A549 (cell line): ENCODE measurements at regions not wholly inside any gene's neighbourhood (a gene's known extent, or its start where the extent isn't known, plus 50 kb on each side); places are given as distances from the start of the nearest gene placed in this dataset.

Experiments
- ATAC-seq, 2 experiments: fragments of 200-7000 bp in 1 of 2; fragments of >200 bp in 1 of 2; cut with Nextera tagmentation in 1 of 2; cut with Tn5 transposase in 1 of 2; 3 replicates each; pipeline versions ENCODE4 v1.8.0 to v1.9.1; 2018 to 2020; ENCODE audit warnings: mild to moderate bottlenecking in 1 of 2, moderate library complexity in 1 of 2
- CTCF ChIA-PET: fragments of 300-600 bp; sonication (Branson Sonifier 250); formaldehyde crosslinking; extraction: SDS; loops from one replicate; lab custom pipeline; 2021; ENCODE audit warnings: antibody characterized with exemption, inconsistent platforms; lab: Yijun Ruan, JAX
- POLR2A ChIA-PET: fragments of 350-600 bp; formaldehyde crosslinking; extraction: SDS; loops from one replicate; lab custom pipeline; 2021; ENCODE audit warnings: antibody characterized with exemption, inconsistent platforms; lab: Yijun Ruan, JAX
- DNase-seq, 2 experiments: peaks; one replicate each; pipeline versions ENCODE4 v3.0.0 to v3.0.0-alpha.2; 2011 to 2016; ENCODE audit warnings: low read depth in 1 of 2, low spot score in 1 of 2
- FAIRE-seq: peaks from 2 replicates; lab custom pipeline; 2011; peaks lifted over from hg19 to GRCh38; lab: Jason Lieb, UNC
- H3K27ac ChIP-seq, 2 experiments: fragments of >200 bp; sonication (Bioruptor Twin); formaldehyde crosslinking; 3 replicates each; pipeline ENCODE4 v1.5.1; 2016 to 2017
- H3K4me1 ChIP-seq: fragments of >200 bp; sonication (Bioruptor Twin); formaldehyde crosslinking; 3 replicates; pipeline ENCODE4 v1.6.1; 2016
- H3K4me2 ChIP-seq: fragments of >200 bp; sonication (Bioruptor Twin); formaldehyde crosslinking; 3 replicates; pipeline ENCODE4 v1.6.1; 2016
- H3K4me3 ChIP-seq: fragments of >200 bp; sonication (Bioruptor Twin); formaldehyde crosslinking; 3 replicates; pipeline ENCODE4 v1.5.1; 2016
- H3K9me3 ChIP-seq: fragments of >200 bp; sonication (Bioruptor Twin); formaldehyde crosslinking; 3 replicates; pipeline ENCODE4 v1.6.1; 2016
- BCL3 ChIP-seq: fragments of >200 bp; sonication (Bioruptor Twin); formaldehyde crosslinking; IDR thresholded peaks from 3 replicates; pipeline ENCODE4 v1.6.1; 2016
- CBX2 ChIP-seq: fragments of 200-600 bp; sonication (generic); IDR thresholded peaks from 2 replicates; pipeline ENCODE4 v1.6.1; 2016; ENCODE audit warnings: low read depth, mild to moderate bottlenecking, borderline replicate concordance
- CEBPB ChIP-seq, 2 experiments: fragments of >200 bp in 1 of 2; sonication (Bioruptor Twin) in 1 of 2; formaldehyde crosslinking in 1 of 2; IDR thresholded peaks; 2 replicates each; pipeline ENCODE4 v1.6.1; 2012 to 2016
- CHD2 ChIP-seq: fragments of 150-350 bp; IDR thresholded peaks from 2 replicates; pipeline ENCODE4 v1.6.1; 2014; ENCODE audit warnings: low read length; ENCODE audit not compliant: partially characterized antibody
- ELK1 ChIP-seq: fragments of 150-350 bp; IDR thresholded peaks from 2 replicates; pipeline ENCODE4 v1.6.1; 2014; ENCODE audit warnings: low read depth, mild to moderate bottlenecking, low read length
- FOSB ChIP-seq: fragments of 250-450 bp; sonication (Bioruptor Pico); IDR thresholded peaks from 2 replicates; pipeline ENCODE4 v1.5.0; 2020; ENCODE audit warnings: mild to moderate bottlenecking, moderate library complexity
- FOSL2 ChIP-seq, 2 experiments: fragments of 450-650 bp in 1 of 2; fragments of >200 bp in 1 of 2; sonication (Bioruptor Twin) in 1 of 2; formaldehyde crosslinking; IDR thresholded peaks; 2 replicates each; pipeline versions ENCODE4 v1.5.0 to v1.6.1; 2016 to 2020; ENCODE audit warnings: mild to moderate bottlenecking in 1 of 2, moderate library complexity in 1 of 2
- HOXA7 ChIP-seq: fragments of 250-450 bp; sonication (Bioruptor Pico); IDR thresholded peaks from 2 replicates; pipeline ENCODE4 v1.5.0; 2020; ENCODE audit warnings: mild to moderate bottlenecking, moderate library complexity
- HOXB13 ChIP-seq: fragments of 250-450 bp; sonication (Bioruptor Pico); IDR thresholded peaks from 2 replicates; pipeline ENCODE4 v1.5.0; 2020; ENCODE audit warnings: low read depth, mild to moderate bottlenecking, moderate library complexity
- HOXB5 ChIP-seq: fragments of 250-450 bp; sonication (Bioruptor Pico); IDR thresholded peaks from 2 replicates; pipeline ENCODE4 v1.5.0; 2020; ENCODE audit warnings: mild to moderate bottlenecking, moderate library complexity
- KDM5A ChIP-seq: fragments of 200-600 bp; sonication (generic); IDR thresholded peaks from 2 replicates; pipeline ENCODE4 v1.6.1; 2016; ENCODE audit warnings: antibody characterized with exemption, mild to moderate bottlenecking
- MAX ChIP-seq: IDR thresholded peaks from 2 replicates; pipeline ENCODE4 v1.6.1; 2012
- MYC ChIP-seq: IDR thresholded peaks from 2 replicates; pipeline ENCODE4 v1.6.1; 2012; ENCODE audit warnings: mild to moderate bottlenecking, inconsistent platforms, low read length, improper control_type of control experiment, borderline replicate concordance
- NFE2L2 ChIP-seq: fragments of 150-350 bp; conservative IDR thresholded peaks from 2 replicates; pipeline ENCODE4 v1.6.1; 2014; ENCODE audit warnings: low read length
- PHF8 ChIP-seq: fragments of 200-600 bp; sonication (generic); IDR thresholded peaks from 2 replicates; pipeline ENCODE4 v1.6.1; 2016; ENCODE audit warnings: low read depth, mild to moderate bottlenecking, antibody characterized with exemption, moderate library complexity, borderline replicate concordance
- RAD21 ChIP-seq, 2 experiments: fragments of >200 bp in 1 of 2; sonication (Bioruptor Twin) in 1 of 2; formaldehyde crosslinking in 1 of 2; IDR thresholded peaks in 1 of 2; conservative IDR thresholded peaks in 1 of 2; 2 replicates in 1 of 2; 3 replicates in 1 of 2; pipeline ENCODE4 v1.6.1; 2012 to 2018; ENCODE audit warnings: inconsistent platforms in 1 of 2
- RFX5 ChIP-seq: fragments of 450-650 bp; IDR thresholded peaks from 2 replicates; pipeline ENCODE4 v1.7.1; 2014; ENCODE audit warnings: antibody characterized with exemption, mild to moderate bottlenecking, moderate library complexity
- SREBF2 ChIP-seq: fragments of 450-650 bp; IDR thresholded peaks from 2 replicates; pipeline ENCODE4 v1.6.1; 2014; ENCODE audit warnings: mild to moderate bottlenecking, moderate library complexity
- USF2 ChIP-seq: fragments of 450-650 bp; IDR thresholded peaks from 2 replicates; pipeline ENCODE4 v1.6.1; 2014; ENCODE audit warnings: antibody characterized with exemption
- ZC3H11A ChIP-seq: fragments of 450-650 bp; IDR thresholded peaks from 2 replicates; pipeline ENCODE4 v1.6.1; 2014; ENCODE audit warnings: antibody characterized with exemption, mild to moderate bottlenecking
- ZFP36 ChIP-seq: fragments of 450-650 bp; IDR thresholded peaks from 2 replicates; pipeline ENCODE4 v1.6.1; 2014; ENCODE audit warnings: borderline replicate concordance; ENCODE audit not compliant: partially characterized antibody
- ZSCAN20 ChIP-seq: fragments of 250-450 bp; sonication (Bioruptor Pico); IDR thresholded peaks from 2 replicates; pipeline ENCODE4 v1.8.0; 2022; ENCODE audit warnings: mild to moderate bottlenecking, moderate library complexity
- WGBS: methylation state at CpG from one replicate; pipeline ENCODE4 v1.1.6; 2017; ENCODE audit errors: missing lambda C conversion rate; 5-methylcytosine and 5-hydroxymethylcytosine counted together

GRCh38 chr2:219919506-219919905 lies 292.1 kb downstream of the SLC4A3 start:
- 68% methylated on average over 4 of the region's 4 CpGs for WGBS
- POLR2A ChIA-PET = no interaction called here

GRCh38 chr2:219929835-219930234 lies 302.4 kb downstream of the SLC4A3 start:
- Histone ChIP-seq H3K4me2 (no peak overlapping the region), H3K9me3 (no peaks in the 10 kb centered on the region), H3K4me1 (no peaks in the 10 kb centered on the region), H3K27ac (no peak overlapping the region), H3K4me3 (no peak overlapping the region)
- TF ChIP-seq ZSCAN20 (CRISPR knock-in tag) (no peak), FOSL2 (IDR thresholded peaks at IDR 0.05) (no peak), FOSL2 (CRISPR knock-in tag; IDR thresholded peaks at IDR 0.05) (no peak), ZFP36 (no peak), HOXA7 (CRISPR knock-in tag) (no peak), ZC3H11A (no peak), RFX5 (no peak)
- ATAC-seq = no peak
- CTCF ChIA-PET = no interaction called here
- DNase-seq = no peak
- 56% methylated on average over 5 of the region's 5 CpGs for WGBS
- FAIRE-seq = no peak
- POLR2A ChIA-PET = no interaction called here

More at GRCh38 chr2:219919506-219919905, 292.1 kb downstream of the SLC4A3 start:
- TF ChIP-seq CEBPB (IDR thresholded peaks at IDR 0.05) (no peak), ELK1 (no peak), MAX (no peak), BCL3 (no peak), MYC (no peak), RAD21 (conservative IDR thresholded peaks at IDR 0.05 in 1 of 2, IDR thresholded peaks at IDR 0.05 in 1 of 2) (no peak), FOSL2 (IDR thresholded peaks at IDR 0.05) (no peak), FOSL2 (CRISPR knock-in tag; IDR thresholded peaks at IDR 0.05) (no peak)
- TF ChIP-seq, all 56 proteins: peak for 0
- H3K9me3 ChIP-seq = no peaks in the 10 kb centered on the region
- H3K27ac ChIP-seq = no peak overlapping the region
- H3K4me3 ChIP-seq = no peak overlapping the region
- ATAC-seq = no peak
- no peaks in the 10 kb centered on the region for H3K4me1 ChIP-seq
- H3K4me2 ChIP-seq = no peak overlapping the region
- FAIRE-seq = no peak
- DNase-seq = no peak
- CTCF ChIA-PET = no interaction called here

GRCh38 chr2:219939647-219940046 lies 312.2 kb downstream of the SLC4A3 start:
- Histone ChIP-seq H3K9me3 (no peaks in the 10 kb centered on the region), H3K4me1 (no peaks in the 10 kb centered on the region), H3K4me2 (no peak overlapping the region), H3K27ac (no peak overlapping the region)
- WGBS = 46% methylated on average over 1 of the region's 1 CpG
- DNase-seq = no peak
- no peak for FAIRE-seq
- ATAC-seq = no peak
- no peak for TF ChIP-seq KDM5A
- TF ChIP-seq USF2 = no peak
- no peak for TF ChIP-seq MAX
- no peak for TF ChIP-seq CEBPB (IDR thresholded peaks at IDR 0.05)
- no peak for TF ChIP-seq FOSL2 (IDR thresholded peaks at IDR 0.05)
- TF ChIP-seq FOSL2 (CRISPR knock-in tag; IDR thresholded peaks at IDR 0.05) = no peak
- TF ChIP-seq ZFP36 = no peak
- TF ChIP-seq, all 56 proteins: peak for 0
- CTCF ChIA-PET = no interaction called here
- POLR2A ChIA-PET = no interaction called here
- no peak overlapping the region for H3K4me3 ChIP-seq

- ChIA-PET CTCF (no interaction called here), POLR2A (no interaction called here)
- FAIRE-seq = no peak
- Histone ChIP-seq H3K4me1 (no peaks in the 10 kb centered on the region), H3K4me2 (no peak overlapping the region), H3K9me3 (no peaks in the 10 kb centered on the region), H3K4me3 (no peak overlapping the region), H3K27ac (no peak overlapping the region)
- WGBS = 50% methylated on average over 4 of the region's 4 CpGs
- ATAC-seq = no peak
- no peak for DNase-seq
- no peak for TF ChIP-seq HOXB5 (CRISPR knock-in tag)
- no peak for TF ChIP-seq PHF8
- TF ChIP-seq SREBF2 = no peak
- no peak for TF ChIP-seq HOXA7 (CRISPR knock-in tag)
- no peak for TF ChIP-seq CHD2
- TF ChIP-seq NFE2L2 = no peak
- TF ChIP-seq FOSB = no peak
- no peak for TF ChIP-seq CBX2
- TF ChIP-seq HOXB13 = no peak
- no peak for TF ChIP-seq MYC
- no peak for TF ChIP-seq KDM5A
Observed at GRCh38 chr2:219944866-219945265, 317.4 kb downstream of the SLC4A3 start.
